ENCODE measurements at regions not wholly inside any gene's neighbourhood (a gene's known extent, or its start where the extent isn't known, plus 50 kb on each side); places are given as distances from the start of the nearest gene placed in this dataset.

DNA sequence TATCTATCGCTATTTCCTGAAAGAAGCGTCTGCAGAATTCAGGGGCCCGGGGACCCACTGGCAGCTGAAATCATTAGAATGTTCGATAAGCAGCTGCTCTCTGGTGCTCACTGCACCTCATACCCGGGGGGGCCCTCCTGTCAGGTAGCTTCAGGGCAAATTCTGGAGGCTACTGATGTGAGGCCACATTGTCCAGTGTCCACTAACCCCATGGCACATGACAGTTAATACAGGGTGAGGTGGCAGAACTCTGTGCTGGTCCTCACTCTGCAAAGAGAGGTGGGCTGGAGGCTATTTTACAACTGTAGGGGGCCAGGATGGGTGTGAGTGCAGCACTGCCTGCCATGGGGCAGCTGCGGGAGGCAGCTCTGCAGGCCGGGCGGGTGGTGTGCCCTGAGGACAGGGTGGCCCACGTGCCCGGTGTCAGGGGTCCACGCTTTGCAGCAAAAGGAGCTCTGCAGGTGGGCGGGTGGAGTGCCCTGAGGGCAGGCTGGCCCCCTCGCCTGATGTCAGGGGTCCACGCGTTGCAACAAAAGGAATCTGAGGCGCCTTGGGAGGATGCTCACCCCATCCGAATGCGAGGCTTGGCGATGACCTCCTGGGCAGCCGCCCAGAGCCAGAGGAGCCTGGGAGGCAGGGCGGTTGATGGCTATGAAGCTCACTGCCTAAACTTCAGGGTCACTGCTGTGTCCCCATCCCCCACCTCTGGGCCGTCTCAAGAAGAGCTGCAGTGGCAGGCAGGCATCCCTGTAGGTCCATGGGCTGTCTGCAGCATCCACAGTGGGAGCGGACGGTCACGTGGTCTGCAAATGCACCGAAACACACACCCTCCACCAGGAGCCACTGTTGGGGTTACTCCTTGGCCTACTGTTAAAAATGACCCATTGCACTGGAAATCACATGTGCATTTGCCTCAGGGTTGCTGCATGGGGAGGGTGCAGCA is 207.0 kb upstream of the SALL3 start:
- no peak for TF ChIP-seq POLR2AphosphoS5 (IDR thresholded peaks at IDR 0.05; ENCODE audit: low read depth, low read length)
- TF ChIP-seq TAF1 (IDR thresholded peaks at IDR 0.05; ENCODE audit: borderline replicate concordance, insufficient read depth, low read length): no peak
- no peak for TF ChIP-seq FOXP2 (optimal IDR thresholded peaks at IDR 0.05; ENCODE audit: borderline replicate concordance, extremely low read depth, extremely low read length, insufficient read depth)
- TF ChIP-seq, protein P1, sequence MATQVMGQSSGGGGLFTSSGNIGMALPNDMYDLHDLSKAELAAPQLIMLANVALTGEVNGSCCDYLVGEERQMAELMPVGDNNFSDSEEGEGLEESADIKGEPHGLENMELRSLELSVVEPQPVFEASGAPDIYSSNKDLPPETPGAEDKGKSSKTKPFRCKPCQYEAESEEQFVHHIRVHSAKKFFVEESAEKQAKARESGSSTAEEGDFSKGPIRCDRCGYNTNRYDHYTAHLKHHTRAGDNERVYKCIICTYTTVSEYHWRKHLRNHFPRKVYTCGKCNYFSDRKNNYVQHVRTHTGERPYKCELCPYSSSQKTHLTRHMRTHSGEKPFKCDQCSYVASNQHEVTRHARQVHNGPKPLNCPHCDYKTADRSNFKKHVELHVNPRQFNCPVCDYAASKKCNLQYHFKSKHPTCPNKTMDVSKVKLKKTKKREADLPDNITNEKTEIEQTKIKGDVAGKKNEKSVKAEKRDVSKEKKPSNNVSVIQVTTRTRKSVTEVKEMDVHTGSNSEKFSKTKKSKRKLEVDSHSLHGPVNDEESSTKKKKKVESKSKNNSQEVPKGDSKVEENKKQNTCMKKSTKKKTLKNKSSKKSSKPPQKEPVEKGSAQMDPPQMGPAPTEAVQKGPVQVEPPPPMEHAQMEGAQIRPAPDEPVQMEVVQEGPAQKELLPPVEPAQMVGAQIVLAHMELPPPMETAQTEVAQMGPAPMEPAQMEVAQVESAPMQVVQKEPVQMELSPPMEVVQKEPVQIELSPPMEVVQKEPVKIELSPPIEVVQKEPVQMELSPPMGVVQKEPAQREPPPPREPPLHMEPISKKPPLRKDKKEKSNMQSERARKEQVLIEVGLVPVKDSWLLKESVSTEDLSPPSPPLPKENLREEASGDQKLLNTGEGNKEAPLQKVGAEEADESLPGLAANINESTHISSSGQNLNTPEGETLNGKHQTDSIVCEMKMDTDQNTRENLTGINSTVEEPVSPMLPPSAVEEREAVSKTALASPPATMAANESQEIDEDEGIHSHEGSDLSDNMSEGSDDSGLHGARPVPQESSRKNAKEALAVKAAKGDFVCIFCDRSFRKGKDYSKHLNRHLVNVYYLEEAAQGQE (IDR thresholded peaks at IDR 0.05; ENCODE audit: insufficient read depth in 1 of 2, low read depth in 2 of 2, low read length in 2 of 2): no peak
- TF ChIP-seq SIN3A (IDR thresholded peaks at IDR 0.05; ENCODE audit: borderline replicate concordance, insufficient read depth, low read length): no peak

DNA sequence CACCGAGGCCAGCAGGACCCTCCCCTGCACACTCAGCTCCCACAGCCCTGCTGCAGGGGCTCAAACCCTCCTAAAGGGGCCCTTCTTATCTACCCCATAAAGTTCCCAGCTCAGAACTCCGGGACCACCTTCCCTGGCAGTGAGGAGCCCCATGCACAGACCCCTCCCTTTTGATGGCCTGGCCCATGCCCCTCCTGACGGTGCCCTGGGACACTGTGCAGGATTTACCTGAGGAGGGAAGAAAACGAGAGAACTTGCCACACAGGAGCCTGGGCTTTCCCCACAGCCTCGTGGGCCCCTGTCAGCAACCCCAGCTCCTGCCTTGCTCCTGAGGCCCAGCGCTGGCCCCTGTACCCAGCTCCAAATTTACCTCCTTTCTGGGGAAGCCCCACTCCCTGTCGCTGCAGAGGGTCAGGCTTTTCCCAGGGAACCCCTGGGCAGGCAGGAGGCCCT is 206.3 kb upstream of the SALL3 start:
- TF ChIP-seq SIN3A (IDR thresholded peaks at IDR 0.05; ENCODE audit: borderline replicate concordance, insufficient read depth, low read length) (no peak), TAF1 (IDR thresholded peaks at IDR 0.05; ENCODE audit: borderline replicate concordance, insufficient read depth, low read length) (no peak), FOXP2 (optimal IDR thresholded peaks at IDR 0.05; ENCODE audit: borderline replicate concordance, extremely low read depth, extremely low read length, insufficient read depth) (no peak), POLR2AphosphoS5 (IDR thresholded peaks at IDR 0.05; ENCODE audit: low read depth, low read length) (no peak)
- TF ChIP-seq, protein P1 (IDR thresholded peaks at IDR 0.05; ENCODE audit: insufficient read depth in 1 of 2, low read depth in 2 of 2, low read length in 2 of 2): no peak

DNA sequence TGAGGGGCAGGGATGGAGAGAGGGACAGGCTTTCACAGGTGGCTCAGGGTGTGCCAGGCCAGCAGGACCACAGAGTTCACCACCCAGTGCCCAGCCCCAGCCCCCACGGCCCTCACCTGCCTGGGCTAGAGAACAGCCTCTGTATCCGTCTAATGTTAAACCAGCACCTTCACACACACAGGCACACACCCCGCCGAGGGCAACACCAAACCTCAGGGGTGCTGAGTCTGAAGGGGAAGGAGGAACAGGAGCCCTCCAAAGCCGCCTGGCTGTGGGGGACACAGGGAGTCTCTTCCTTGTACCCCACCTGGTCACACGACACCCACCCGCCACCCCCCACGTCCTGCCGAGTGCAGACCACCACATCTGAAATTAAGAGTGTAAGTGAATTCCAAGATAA is 205.8 kb upstream of the SALL3 start:
- TF ChIP-seq SIN3A (IDR thresholded peaks at IDR 0.05; ENCODE audit: borderline replicate concordance, insufficient read depth, low read length): no peak
- TF ChIP-seq FOXP2 (optimal IDR thresholded peaks at IDR 0.05; ENCODE audit: borderline replicate concordance, extremely low read depth, extremely low read length, insufficient read depth): no peak
- no peak for TF ChIP-seq TAF1 (IDR thresholded peaks at IDR 0.05; ENCODE audit: borderline replicate concordance, insufficient read depth, low read length)

DNA sequence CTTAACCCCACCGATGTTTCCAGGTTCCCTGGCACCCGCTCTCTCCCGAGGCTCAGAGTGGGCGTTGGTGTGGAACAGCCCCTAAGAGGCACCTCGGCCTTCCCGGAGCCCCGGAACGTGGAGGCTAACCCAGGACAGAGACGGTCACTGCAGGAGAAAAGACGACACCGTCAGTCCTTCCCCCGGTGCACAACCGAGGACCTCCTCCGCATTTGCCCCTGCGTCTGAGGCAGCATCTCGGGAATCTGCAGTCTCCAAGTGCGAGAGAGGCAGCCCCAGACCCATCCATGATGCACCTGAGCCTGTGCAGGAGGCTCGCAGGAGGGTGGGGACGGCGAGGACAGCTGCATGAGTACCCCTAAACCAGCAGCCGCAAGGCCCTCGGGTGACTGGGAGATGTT is 204.9 kb upstream of the SALL3 start:
- TF ChIP-seq TAF1 (IDR thresholded peaks at IDR 0.05; ENCODE audit: borderline replicate concordance, insufficient read depth, low read length) (no peak), FOXP2 (optimal IDR thresholded peaks at IDR 0.05; ENCODE audit: borderline replicate concordance, extremely low read depth, extremely low read length, insufficient read depth) (no peak), SIN3A (IDR thresholded peaks at IDR 0.05; ENCODE audit: borderline replicate concordance, insufficient read depth, low read length) (no peak), POLR2AphosphoS5 (IDR thresholded peaks at IDR 0.05; ENCODE audit: low read depth, low read length) (no peak)
- TF ChIP-seq, protein P1 (IDR thresholded peaks at IDR 0.05; ENCODE audit: insufficient read depth in 1 of 2, low read depth in 2 of 2, low read length in 2 of 2): no peak

DNA sequence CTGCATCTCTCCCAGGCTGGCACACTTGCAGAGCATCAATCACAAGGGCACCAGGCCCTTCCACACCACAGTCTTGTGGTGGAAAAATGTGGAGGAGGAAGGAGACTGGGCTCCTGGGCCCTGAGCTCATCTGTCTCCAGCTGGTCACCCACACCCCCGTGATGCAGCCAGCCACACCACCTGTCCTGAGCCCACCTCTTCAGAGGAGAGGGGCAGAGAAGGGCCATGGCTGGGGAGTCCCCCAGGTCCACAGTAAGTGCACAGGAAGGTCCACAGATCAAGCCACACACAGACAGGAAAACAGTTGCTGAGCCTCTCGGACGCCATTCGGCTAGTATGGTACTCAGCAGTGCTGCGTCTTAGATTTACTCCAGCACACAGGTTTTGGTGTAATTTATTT is 203.5 kb upstream of the SALL3 start:
- no peak for TF ChIP-seq SIN3A (IDR thresholded peaks at IDR 0.05; ENCODE audit: borderline replicate concordance, insufficient read depth, low read length)
- no peak for TF ChIP-seq POLR2AphosphoS5 (IDR thresholded peaks at IDR 0.05; ENCODE audit: low read depth, low read length)
- no peak for TF ChIP-seq TAF1 (IDR thresholded peaks at IDR 0.05; ENCODE audit: borderline replicate concordance, insufficient read depth, low read length)
- TF ChIP-seq, protein P1 (IDR thresholded peaks at IDR 0.05; ENCODE audit: insufficient read depth in 1 of 2, low read depth in 2 of 2, low read length in 2 of 2): no peak
- no peak for TF ChIP-seq FOXP2 (optimal IDR thresholded peaks at IDR 0.05; ENCODE audit: borderline replicate concordance, extremely low read depth, extremely low read length, insufficient read depth)
